IMR-90 (cell line): ENCODE measurements at regions not wholly inside any gene's neighbourhood (a gene's known extent, or its start where the extent isn't known, plus 50 kb on each side); places are given as distances from the start of the nearest gene placed in this dataset.

Source experiments
- ATAC-seq: fragments of 200-7000 bp; cut with Tn5 transposase; 2 replicates; pipeline ENCODE4 v1.9.1; 2020; ENCODE audit warnings: low read depth, mild to moderate bottlenecking, moderate library complexity
- BruUV-seq: library from RNA; stranded (reverse); fragments of 400-500 nt; replicated peaks from 2 replicates; lab custom pipeline; 2021; lab: Mats Ljungman, UMichigan
- CTCF ChIA-PET: fragments of 300-600 bp; formaldehyde crosslinking; extraction: SDS; loops from one replicate; lab custom pipeline; 2021; ENCODE audit warnings: antibody characterized with exemption; lab: Yijun Ruan, JAX
- POLR2A ChIA-PET: fragments of 300-600 bp; sonication (Branson Sonifier 250); formaldehyde crosslinking; loops from one replicate; lab custom pipeline; 2022; ENCODE audit warnings: antibody characterized with exemption; ENCODE audit not compliant: unreplicated experiment; lab: Charles Lee
- DNase-seq: peaks from one replicate; pipeline ENCODE4 v3.0.0; 2013
- H2AFZ ChIP-seq: replicated peaks from 2 replicates; pipeline ENCODE3; 2013; ENCODE audit warnings: low read length, mild to moderate bottlenecking; ENCODE audit not compliant: poor library complexity
- H2AK5ac ChIP-seq: 2 replicates; pipeline ENCODE4 v1.6.1; 2013; ENCODE audit warnings: low read depth, low read length, inconsistent platforms
- H2AK9ac ChIP-seq: replicated peaks from 2 replicates; pipeline ENCODE3; 2013; ENCODE audit warnings: mild to moderate bottlenecking, low read depth, low read length, moderate library complexity; ENCODE audit not compliant: poor library complexity
- H2BK120ac ChIP-seq: 2 replicates; pipeline ENCODE4 v1.6.1; 2013; ENCODE audit warnings: low read depth, low read length, inconsistent platforms
- H2BK15ac ChIP-seq: 3 replicates; pipeline ENCODE4 v1.6.1; 2013; ENCODE audit warnings: low read depth, low read length, inconsistent platforms
- H2BK20ac ChIP-seq: 2 replicates; pipeline ENCODE4 v1.6.1; 2013; ENCODE audit warnings: low read depth, mild to moderate bottlenecking, inconsistent platforms, low read length, moderate library complexity
- H2BK5ac ChIP-seq: 2 replicates; pipeline ENCODE4 v1.6.1; 2013; ENCODE audit warnings: mild to moderate bottlenecking, low read depth, low read length, inconsistent platforms; ENCODE audit not compliant: poor library complexity, severe bottlenecking
- H3K14ac ChIP-seq: replicated peaks from 2 replicates; pipeline ENCODE4 v1.6.1; 2013; ENCODE audit warnings: low read depth, low read length, inconsistent platforms
- H3K18ac ChIP-seq: 2 replicates; pipeline ENCODE4 v1.6.1; 2013; ENCODE audit warnings: low read depth, low read length, control low read depth
- H3K23ac ChIP-seq: 2 replicates; pipeline ENCODE4 v1.6.1; 2013; ENCODE audit warnings: low read depth, low read length, inconsistent platforms
- H3K27ac ChIP-seq: 2 replicates; pipeline ENCODE4 v1.5.1; 2013; ENCODE audit warnings: mild to moderate bottlenecking, control low read depth, low read length; ENCODE audit not compliant: insufficient read depth
- H3K27me3 ChIP-seq: 2 replicates; pipeline ENCODE4 v1.6.1; 2013; ENCODE audit warnings: low read length; ENCODE audit not compliant: control insufficient read depth, insufficient read depth
- H3K36me3 ChIP-seq: 2 replicates; pipeline ENCODE4 v1.6.1; 2013; ENCODE audit warnings: low read length, mixed read lengths; ENCODE audit not compliant: control insufficient read depth, insufficient read depth
- H3K4ac ChIP-seq: 2 replicates; pipeline ENCODE4 v1.6.1; 2013; ENCODE audit warnings: low read depth, low read length, inconsistent platforms
- H3K4me1 ChIP-seq: 2 replicates; pipeline ENCODE4 v1.6.1; 2013; ENCODE audit warnings: low read length, mixed read lengths; ENCODE audit not compliant: control insufficient read depth, insufficient read depth
- H3K4me2 ChIP-seq: 2 replicates; pipeline ENCODE4 v1.6.1; 2013; ENCODE audit warnings: low read depth, mild to moderate bottlenecking, control low read depth, low read length, moderate library complexity
- H3K4me3 ChIP-seq: 2 replicates; pipeline ENCODE4 v1.5.1; 2013; ENCODE audit warnings: low read depth, mild to moderate bottlenecking, control low read depth, low read length, moderate library complexity; ENCODE audit not compliant: insufficient read depth
- H3K56ac ChIP-seq: 2 replicates; pipeline ENCODE4 v1.6.1; 2013; ENCODE audit warnings: low read length, inconsistent platforms; ENCODE audit not compliant: insufficient read depth; ENCODE audit errors: extremely low read depth
- H3K79me1 ChIP-seq, 2 experiments: 2 replicates each; pipeline ENCODE4 v1.6.1; 2013; ENCODE audit warnings: low read length in 2 of 2, inconsistent platforms in 1 of 2, low read depth in 1 of 2
- H3K9ac ChIP-seq: 2 replicates; pipeline ENCODE4 v1.6.1; 2013; ENCODE audit warnings: low read depth, low read length, control low read depth
- H3K9me1 ChIP-seq: 2 replicates; pipeline ENCODE4 v1.6.1; 2013; ENCODE audit warnings: low read length, inconsistent platforms; ENCODE audit not compliant: insufficient read depth
- H3K9me3 ChIP-seq: 2 replicates; pipeline ENCODE4 v1.6.1; 2013; ENCODE audit warnings: low read length; ENCODE audit not compliant: control insufficient read depth, insufficient read depth
- H4K20me1 ChIP-seq: 2 replicates; pipeline ENCODE4 v1.6.1; 2013; ENCODE audit warnings: low read length, inconsistent platforms; ENCODE audit not compliant: insufficient read depth
- H4K5ac ChIP-seq: 2 replicates; pipeline ENCODE4 v1.6.1; 2013; ENCODE audit warnings: mild to moderate bottlenecking, low read depth, low read length, control low read depth
- H4K8ac ChIP-seq, 2 experiments: 2 replicates each; pipeline ENCODE4 v1.6.1; 2013; ENCODE audit warnings: low read depth in 2 of 2, low read length in 2 of 2, control low read depth in 1 of 2, inconsistent platforms in 1 of 2
- H4K91ac ChIP-seq: 2 replicates; pipeline ENCODE4 v1.6.1; 2013; ENCODE audit warnings: low read depth, low read length, inconsistent platforms; ENCODE audit not compliant: insufficient read depth
- BHLHE40 ChIP-seq: fragments of 150-350 bp; IDR thresholded peaks from 2 replicates; pipeline ENCODE4 v1.6.1; 2016; ENCODE audit warnings: mild to moderate bottlenecking, low read depth, low read length
- CEBPB ChIP-seq: IDR thresholded peaks from 2 replicates; pipeline ENCODE4 v1.6.1; 2012; ENCODE audit warnings: low read depth, low read length, improper control_type of control experiment
- CHD1 ChIP-seq: IDR thresholded peaks from 2 replicates; pipeline ENCODE4 v1.6.1; 2012; ENCODE audit warnings: low read depth, low read length, improper control_type of control experiment
- MAFK ChIP-seq: IDR thresholded peaks from 2 replicates; pipeline ENCODE4 v1.6.1; 2012; ENCODE audit warnings: low read depth, low read length, improper control_type of control experiment
- MAZ ChIP-seq: IDR thresholded peaks from 2 replicates; pipeline ENCODE4 v1.6.1; 2012; ENCODE audit warnings: low read depth, mild to moderate bottlenecking, low read length, improper control_type of control experiment, moderate library complexity, borderline replicate concordance
- MXI1 ChIP-seq: IDR thresholded peaks from 2 replicates; pipeline ENCODE4 v1.6.1; 2012; ENCODE audit warnings: low read depth, mild to moderate bottlenecking, low read length, moderate library complexity, borderline replicate concordance
- POLR2A ChIP-seq: IDR thresholded peaks from 2 replicates; pipeline ENCODE4 v1.6.1; 2012; ENCODE audit warnings: mild to moderate bottlenecking, low read depth, low read length
- RAD21 ChIP-seq: IDR thresholded peaks from 2 replicates; pipeline ENCODE4 v1.6.1; 2012; ENCODE audit warnings: low read length, improper control_type of control experiment
- RCOR1 ChIP-seq: IDR thresholded peaks from 2 replicates; pipeline ENCODE4 v1.6.1; 2012; ENCODE audit warnings: mild to moderate bottlenecking, low read length, improper control_type of control experiment; ENCODE audit not compliant: insufficient replicate concordance
- WGBS, 2 experiments: methylation state at CpG; one replicate each; pipeline versions ENCODE4 v1.1.5 to v1.1.7; 2013; ENCODE audit warnings: missing lambda C conversion rate in 2 of 2; ENCODE audit not compliant: insufficient read length in 1 of 2; ENCODE audit errors: extremely low coverage in 2 of 2; 5-methylcytosine and 5-hydroxymethylcytosine counted together
- dilution Hi-C: fragments of 300-500 bp; cut with HindIII; formaldehyde crosslinking; loops from one replicate; pipeline ENCODE4 v1.14.3; 2018; ENCODE audit warnings: low sequenced_read_pairs; ENCODE audit not compliant: unreplicated experiment
- in situ Hi-C: fragments of 300-500 bp; cut with MboI; formaldehyde crosslinking; loops from 3 replicates; pipeline ENCODE4 v1.14.3; 2019; ENCODE audit warnings: low sequenced_read_pairs, inconsistent platforms, mixed read lengths
- intact Hi-C: fragments of 100-400 bp; cut with micrococcal nuclease; formaldehyde crosslinking; loops from 2 replicates; pipeline ENCODE4 v1.10.0; 2022
- TF ChIP-seq, protein P1 (sequence below): fragments of 150-350 bp; IDR thresholded peaks from 2 replicates; pipeline ENCODE4 v1.6.1; 2017; ENCODE audit warnings: mild to moderate bottlenecking, antibody characterized with exemption, low read length, low read depth

DNA sequence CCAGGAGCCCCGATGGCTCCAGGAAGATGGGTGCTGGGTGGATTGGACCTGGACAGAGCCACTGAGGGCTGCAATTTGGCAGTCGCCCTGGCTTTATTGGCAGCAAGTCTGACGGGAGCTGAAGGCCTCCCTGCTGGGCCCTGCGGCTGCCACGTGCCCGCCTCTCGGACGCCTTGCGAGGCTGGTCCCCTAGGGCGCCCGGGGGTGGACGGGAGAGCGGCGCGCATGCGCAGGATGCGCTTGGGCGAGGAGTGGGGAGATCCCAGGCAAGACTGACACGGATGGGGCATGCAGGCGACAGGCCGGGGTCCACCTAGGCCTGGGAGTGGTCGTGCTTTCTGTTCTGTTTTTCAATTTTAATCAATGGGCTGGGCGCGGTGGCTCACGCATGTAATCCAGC lies 150.0 kb downstream of the ADAMTS15 start:
- in situ Hi-C loops = no loop called here
- CTCF ChIA-PET = no interaction called here

More for the DNA sequence above, 150.0 kb downstream of the ADAMTS15 start:
- peaks cover 20% of the 10 kb centered on the region for H3K9me1 ChIP-seq
- no peaks in the 10 kb centered on the region for H3K9me3 ChIP-seq
- H4K91ac ChIP-seq = no peak overlapping the region
- no peak overlapping the region for H4K5ac ChIP-seq
- no peak overlapping the region for H3K4me2 ChIP-seq
- no peak overlapping the region for H2BK5ac ChIP-seq
- H3K36me3 ChIP-seq = no peaks in the 10 kb centered on the region
- DNase-seq (no peak), ATAC-seq (no peak)
- H2BK20ac ChIP-seq = no peak overlapping the region
- no peak overlapping the region for H2BK120ac ChIP-seq
- H2AFZ ChIP-seq = no peak overlapping the region
- no peak overlapping the region for H3K9ac ChIP-seq
- peak overlapping the region; percentile 20; the same call in 1 of the 2 replicates for H2AK5ac ChIP-seq
- H3K27me3 ChIP-seq = peaks cover 2% of the 10 kb centered on the region; the same call in 1 of the 2 replicates
- no peak overlapping the region for H4K8ac ChIP-seq
- no peak overlapping the region for H3K14ac ChIP-seq
- no peak overlapping the region for H2AK9ac ChIP-seq
- H3K23ac ChIP-seq = no peak overlapping the region
- POLR2A ChIA-PET = no interaction called here
- WGBS, 2 experiments = 100% methylated on average over 4 of the region's 25 CpGs; no CpG with 5 or more reads in 1 of the 2 experiments
- no peaks in the 10 kb centered on the region for H3K79me1 ChIP-seq
- no peak overlapping the region for H3K27ac ChIP-seq
- H3K4me1 ChIP-seq = peaks cover 13% of the 10 kb centered on the region
- H3K4me3 ChIP-seq = no peak overlapping the region
- dilution Hi-C loops (no loop called here), intact Hi-C loops (no loop called here)
- H3K56ac ChIP-seq = no peak overlapping the region
- H2BK15ac ChIP-seq = no peak overlapping the region
- TF ChIP-seq MAZ (no peak), CEBPB (no peak), POLR2A (no peak), RAD21 (no peak), BHLHE40 (no peak), CHD1 (no peak), RCOR1 (no peak), MAFK (no peak), MXI1 (no peak)
- TF ChIP-seq, protein P1, sequence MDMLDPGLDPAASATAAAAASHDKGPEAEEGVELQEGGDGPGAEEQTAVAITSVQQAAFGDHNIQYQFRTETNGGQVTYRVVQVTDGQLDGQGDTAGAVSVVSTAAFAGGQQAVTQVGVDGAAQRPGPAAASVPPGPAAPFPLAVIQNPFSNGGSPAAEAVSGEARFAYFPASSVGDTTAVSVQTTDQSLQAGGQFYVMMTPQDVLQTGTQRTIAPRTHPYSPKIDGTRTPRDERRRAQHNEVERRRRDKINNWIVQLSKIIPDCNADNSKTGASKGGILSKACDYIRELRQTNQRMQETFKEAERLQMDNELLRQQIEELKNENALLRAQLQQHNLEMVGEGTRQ = no peak
- no TSS peak for BruUV-seq
- H3K4ac ChIP-seq = no peak overlapping the region
- no peaks in the 10 kb centered on the region for H4K20me1 ChIP-seq
- no peak overlapping the region for H3K18ac ChIP-seq
